ENCODE measurements at regions not wholly inside any gene's neighbourhood (a gene's known extent, or its start where the extent isn't known, plus 50 kb on each side); places are given as distances from the start of the nearest gene placed in this dataset.

DNA sequence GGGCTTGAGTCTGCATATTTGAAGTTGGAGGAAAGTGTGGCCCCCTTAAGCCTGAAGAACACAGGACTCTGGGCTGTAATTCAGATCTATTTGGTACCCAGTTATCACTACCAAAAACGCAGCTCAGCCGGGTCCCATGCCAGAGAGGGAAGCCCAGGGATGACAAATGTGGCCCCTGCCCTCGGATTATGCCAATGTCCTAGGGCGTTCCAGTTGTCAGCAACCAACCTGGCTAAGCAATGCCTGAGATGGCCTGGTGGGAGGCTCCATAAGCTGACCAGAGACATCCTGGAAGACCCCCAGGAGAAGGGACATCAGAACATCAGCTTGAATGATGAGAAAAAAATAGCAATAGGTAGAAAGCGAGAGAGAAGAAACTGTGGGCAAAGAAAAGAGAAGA is 79.6 kb upstream of the UQCRFS1 start:
- no peak for DNase-seq

DNA sequence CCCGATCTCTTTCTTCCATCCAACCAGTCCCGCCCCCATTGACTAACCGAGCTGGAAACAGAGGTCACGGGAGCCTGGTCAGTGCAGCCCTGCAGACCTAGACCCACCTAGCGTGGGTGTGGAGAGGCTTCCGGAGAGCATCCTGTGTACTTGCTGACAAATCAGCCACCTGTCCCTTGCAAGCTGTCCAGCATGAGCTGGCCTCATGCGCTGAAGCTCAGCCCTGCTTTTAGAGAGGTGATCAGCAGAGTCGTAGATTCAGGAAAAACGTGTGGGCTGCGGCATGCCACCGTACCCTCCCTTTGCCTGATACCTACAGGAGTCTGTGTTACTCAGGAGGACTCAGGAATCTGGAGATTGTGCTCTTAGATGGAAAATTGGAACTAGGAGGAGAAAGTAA is 80.3 kb upstream of the UQCRFS1 start:
- DNase-seq, result peak in 1 of 14 donors; percentile 24

DNA sequence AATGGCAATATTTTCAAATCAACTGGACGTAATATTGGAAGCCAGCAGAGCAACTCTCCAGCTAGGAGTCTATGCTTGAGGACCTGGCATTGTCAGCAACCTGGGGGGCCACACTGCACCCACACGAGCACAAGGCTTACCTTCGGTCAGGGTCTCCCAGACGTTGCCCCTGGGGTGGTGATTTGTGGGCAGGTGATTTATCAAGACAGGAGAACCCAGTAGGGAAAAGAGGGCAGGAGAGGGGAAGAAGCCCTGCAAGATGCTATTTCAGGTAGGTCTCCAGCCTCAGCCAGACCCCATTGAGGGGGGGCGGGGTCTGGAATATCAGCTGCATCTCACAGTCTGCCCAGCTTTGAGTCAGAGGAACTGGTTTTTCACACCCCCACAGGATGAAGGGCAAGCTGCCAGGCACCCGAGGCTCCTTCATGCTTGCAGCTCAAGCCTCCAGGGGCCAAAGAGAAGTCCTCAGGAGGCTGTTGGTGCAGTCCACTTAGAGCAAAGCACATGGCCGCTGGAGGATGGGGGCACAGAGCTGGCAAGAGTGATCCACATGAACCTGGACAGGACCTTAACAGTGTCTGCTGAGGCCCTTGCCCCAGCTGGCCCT is 80.9 kb upstream of the UQCRFS1 start:
- DNase-seq, result no peak

DNA sequence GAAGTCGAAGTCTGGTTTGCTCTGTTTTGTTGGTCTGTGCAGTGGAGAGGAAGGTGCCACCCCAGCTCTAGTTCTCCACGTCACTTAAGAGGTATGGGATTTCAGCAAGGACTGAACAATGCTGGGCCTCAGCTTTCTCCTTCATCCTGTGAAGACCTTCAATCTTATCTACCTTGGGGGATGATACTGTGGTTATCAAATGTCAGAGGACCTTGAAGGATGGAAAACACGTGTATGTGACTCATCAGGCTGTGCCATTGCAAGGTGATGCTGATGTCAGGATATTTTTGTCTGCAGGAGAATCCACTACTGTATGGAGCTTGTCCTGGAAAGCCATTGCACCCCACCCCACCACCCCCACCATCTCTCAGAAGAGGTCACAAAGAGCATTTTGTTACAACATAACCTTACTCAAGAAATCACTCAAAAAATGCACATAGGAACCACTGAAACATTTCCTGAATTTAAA is 81.4 kb upstream of the UQCRFS1 start:
- DNase-seq, result no peak

DNA sequence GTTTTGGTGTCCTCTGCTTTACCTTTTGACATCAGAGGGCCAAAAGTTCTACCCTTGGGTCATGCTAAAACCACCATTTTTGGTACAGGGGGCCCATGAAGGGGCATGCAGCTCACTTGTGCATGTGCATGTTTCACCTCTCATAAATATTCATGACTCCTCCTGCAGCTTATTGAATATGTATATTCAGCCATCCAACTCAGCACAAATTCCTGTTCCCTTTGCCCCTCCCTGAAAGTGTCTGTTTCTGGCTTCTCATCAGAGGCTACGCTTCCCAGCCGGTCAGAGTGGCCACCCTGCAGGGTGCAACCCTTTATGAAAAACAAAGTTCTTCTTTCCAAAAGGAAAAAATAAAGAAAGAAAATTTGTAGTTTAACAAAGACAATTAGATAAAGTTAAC is 82.3 kb upstream of the UQCRFS1 start:
- DNase-seq, result no peak

DNA sequence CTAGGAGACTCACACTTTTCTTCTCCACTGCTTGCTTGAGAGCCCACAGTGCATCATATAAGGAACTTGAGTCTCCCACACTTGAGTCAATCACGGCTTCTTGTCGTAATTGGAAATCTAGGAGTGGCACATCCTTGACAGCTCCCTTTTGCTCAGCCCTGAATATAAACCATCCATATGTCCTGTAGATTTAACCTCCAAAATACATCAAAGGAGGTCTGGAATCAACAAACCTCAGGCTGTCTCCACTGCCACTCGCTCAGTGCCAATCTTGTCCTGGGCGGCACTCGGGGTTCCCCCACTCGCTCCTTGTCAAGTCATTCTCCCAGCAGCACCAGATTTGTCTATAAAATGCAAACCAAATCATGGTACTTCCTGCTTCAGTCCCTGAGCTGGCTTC is 84.4 kb upstream of the UQCRFS1 start:
- DNase-seq, result no peak

DNA sequence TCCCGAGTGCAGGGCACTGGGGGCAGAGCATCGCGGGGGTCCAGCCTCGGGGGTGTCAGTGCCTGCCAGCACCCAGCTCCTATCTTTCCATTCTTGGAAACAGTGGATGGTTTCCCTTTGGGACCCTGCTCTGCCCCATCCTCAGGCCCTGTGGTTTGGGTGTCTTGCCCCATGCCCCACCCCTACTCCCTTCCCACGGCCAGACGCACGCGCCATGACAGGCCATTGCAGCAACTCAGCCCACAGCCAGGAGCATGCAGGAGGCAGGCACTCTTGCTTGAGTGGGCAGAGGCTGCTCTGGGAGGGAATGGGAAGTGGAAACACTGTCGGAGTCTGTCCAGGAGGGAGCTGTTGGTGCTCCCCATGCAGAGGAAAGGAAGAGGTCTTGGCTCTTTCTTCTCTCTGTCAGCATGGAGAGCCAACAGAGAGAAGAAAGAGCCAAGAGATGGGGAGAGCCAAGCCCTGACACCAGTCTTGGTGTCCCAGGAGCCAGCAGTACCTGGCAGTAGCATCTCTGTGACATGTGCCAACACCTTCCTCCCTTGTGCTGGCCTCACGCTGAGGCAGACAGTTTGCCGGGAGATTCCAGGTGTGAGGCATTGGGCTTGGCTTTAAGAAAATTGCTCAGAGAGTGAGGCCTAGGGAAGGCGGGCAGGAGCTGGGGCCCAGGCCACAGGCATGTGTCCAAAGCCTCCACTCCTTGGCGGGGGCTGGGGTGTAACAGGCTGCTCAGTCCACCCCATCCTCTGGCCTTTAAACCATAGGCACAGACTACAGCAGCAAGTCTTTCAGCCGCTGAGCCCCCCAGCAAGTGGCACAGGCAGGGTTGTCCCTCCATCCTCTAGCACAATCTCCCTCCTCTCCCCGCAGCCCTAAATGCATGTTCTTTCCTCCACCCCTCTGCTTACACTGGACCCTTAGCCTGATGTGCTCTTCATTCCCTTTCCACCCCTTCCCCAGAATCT is 86.7 kb upstream of the UQCRFS1 start:
- DNase-seq, result peak in 1 of 14 donors; percentile 47

DNA sequence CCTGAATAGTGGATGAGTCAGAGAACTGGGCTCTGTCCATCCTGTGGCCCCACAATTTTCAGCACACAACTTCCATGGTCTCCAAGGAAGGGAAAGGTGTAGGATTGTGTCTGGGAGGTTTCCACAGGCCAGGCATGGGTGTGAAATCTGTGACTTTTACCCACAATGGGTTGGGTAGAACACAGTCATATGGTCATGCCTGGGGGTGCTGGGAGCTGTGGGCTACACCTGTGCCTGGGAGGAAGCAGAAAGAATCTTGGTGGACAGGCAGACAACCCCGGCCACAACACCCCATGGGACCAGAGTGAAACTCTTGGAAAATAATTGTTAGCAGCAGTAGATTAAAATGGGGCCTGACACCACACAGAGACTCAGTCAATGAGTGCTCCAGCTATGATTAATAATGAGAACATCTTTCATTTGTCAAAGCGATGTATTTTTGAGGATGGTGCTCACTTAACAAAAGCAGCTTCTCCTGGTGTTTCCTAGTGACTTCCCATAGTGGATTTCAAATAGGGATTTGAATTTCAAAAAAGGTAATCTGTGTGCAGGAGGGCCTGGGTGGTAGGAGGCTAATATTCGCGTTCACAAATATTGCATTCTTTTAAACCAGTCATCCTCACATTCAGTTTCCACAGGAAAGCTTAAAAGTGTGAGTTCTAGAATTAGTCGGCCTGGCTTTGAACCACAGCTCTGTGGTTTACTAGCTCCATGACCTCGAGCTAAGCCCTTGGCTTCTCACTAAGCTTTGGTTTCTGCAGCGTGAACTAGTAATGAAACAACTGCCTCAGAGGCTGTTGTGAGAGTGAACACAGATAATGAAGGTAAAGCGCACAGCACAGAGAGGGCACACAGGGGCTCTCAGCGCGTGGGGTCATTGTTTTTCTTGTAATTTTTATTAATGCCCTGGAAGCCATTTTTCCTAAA is 89.3 kb upstream of the UQCRFS1 start:
- DNase-seq, result no peak

DNA sequence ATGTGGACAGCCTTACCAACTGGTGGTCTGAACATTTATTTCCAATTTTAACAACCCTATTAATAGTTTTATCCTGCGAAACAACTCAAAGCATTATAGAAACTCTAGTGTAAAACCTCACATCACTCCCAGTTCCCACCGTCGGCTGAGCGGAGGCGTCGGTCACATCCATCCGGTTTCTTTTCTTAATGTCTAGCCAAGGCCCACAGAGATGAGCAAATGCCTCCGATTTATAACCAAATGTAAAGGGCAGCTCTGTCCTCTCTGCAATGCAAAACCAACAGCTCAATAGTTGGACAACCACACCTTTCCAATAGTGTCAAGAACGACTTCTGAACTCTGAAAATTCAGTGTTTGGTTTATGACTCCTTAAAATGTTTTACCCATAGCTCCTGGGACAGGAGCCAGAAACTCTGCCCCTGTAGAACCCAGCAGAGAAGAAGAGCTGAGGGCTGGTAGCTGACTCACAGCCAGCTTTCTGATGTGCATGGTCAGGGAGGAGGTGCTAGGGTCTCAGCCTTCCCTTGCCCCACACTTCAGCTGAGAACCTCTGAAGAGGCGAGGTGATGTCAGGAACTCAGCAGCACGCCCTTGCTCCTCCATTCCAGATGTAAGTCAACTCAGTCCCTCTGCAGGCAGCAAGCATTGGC is 90.2 kb upstream of the UQCRFS1 start:
- no peak for DNase-seq

DNA sequence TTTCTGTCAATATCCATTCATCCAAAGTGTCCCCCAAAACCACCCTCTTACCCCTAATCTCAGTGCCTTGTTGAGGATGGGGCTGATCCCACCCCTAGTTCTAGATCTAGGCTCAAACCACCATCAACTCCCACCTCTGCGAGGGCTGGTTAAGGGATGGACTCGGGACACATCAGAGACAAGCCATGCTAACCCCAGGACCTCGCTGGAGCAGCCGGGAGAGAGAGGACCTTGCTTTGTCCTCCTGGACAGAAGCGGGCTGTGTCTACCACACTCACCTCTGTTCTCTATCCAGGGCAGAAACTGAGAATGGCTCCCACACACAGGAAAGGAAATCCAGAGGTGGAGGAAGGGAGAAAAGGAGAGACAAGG is 90.8 kb upstream of the UQCRFS1 start:
- DNase-seq, result no peak

DNA sequence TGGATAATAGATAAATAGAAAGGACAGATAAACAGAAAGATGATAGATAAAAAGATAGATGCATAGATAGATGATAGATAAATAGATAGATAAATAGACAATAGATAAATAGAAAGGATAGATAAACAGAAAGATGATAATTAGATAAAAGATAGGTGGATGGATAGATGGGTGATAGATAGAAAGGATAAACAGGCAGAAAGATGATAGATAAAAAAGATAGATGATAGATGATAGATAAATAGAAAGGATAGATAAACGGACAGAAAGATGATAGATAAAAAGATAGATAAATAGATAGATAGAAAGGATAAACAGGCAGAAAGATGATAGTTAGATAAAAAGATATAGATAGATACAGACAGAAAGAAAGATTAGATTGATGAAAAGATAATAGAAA is 92.3 kb upstream of the UQCRFS1 start:
- DNase-seq, result no peak

DNA sequence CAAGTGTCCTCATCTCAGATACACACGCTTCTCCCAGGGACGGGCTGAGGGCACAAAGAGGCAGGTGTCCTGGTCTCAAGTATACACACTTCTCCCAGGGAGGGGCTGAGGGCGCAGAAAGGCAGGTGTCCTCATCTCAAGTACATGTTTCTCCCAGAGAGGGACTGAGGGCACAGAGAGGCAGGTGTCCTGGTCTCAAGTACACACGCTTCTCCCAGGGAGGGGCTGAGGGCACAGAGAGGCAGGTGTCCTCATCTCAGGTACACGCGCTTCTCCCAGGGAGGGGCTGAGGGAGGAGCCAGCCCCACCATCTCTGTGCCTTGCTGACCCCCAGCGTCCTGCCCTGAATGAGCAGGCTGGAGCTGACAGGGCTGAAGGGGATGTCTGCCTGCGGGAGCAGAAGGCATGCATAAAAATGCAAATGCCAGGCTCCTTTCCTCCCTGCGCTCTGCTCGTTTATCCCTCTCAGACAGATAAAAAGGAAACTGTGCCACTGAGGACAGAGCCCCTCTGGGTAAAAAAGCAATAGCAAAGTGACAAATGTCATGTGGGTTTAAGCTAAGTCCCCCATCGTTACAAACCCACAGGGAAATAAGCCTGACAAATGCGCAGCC is 96.1 kb upstream of the UQCRFS1 start:
- DNase-seq, result peak in 1 of 14 donors; percentile 17

DNA sequence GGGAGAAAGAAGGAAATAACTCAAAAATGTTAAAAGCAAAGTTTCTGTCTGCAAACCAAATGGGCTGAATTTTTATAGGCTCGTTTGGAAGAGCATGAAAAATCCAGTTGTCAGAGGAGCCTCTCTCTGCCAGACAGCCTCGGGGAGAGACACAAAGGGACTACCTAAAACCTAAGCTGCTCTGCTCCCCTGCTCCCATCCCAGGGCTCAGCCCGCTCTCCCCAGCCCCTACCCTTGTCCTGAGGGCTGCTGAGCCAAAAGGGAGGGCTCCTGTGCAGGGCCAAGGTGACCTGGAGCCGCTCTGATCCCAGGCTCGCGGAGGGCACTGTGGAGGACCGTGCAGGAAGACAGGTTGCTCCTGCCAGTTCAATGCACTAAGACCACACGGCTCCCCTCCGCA is 96.7 kb upstream of the UQCRFS1 start:
- DNase-seq, result no peak

DNA sequence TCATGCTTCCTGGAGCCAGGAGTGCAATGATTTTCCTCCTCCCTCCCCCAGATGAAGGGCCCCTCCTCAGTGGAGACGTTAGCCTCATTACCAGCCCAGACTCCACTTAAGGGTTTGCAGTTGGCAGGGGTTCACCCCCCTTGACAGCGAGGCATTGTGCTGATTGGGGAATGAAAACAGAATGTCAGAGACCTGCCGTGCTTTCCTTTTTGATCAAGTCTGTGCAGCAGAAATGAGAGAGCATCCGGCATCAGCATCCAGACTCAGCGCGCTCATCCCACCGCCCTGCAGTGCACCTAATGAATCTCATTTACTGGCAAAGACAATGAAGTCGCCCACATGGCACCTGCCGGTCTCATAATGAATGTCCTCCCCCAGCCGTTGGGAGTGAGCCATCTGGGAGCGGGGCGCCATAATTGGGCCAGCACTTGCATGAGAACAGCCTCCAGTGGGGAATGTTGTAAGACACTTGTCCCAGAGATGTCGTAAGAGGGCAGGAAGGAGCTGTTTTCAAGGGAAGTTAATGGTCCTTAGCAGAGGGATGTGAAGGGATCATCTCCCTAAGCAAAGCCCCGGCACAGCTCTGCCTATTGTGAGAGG is 98.3 kb upstream of the UQCRFS1 start:
- DNase-seq, result peak in 5 of 14 donors; percentile 0 to 87 (median 12)

DNA sequence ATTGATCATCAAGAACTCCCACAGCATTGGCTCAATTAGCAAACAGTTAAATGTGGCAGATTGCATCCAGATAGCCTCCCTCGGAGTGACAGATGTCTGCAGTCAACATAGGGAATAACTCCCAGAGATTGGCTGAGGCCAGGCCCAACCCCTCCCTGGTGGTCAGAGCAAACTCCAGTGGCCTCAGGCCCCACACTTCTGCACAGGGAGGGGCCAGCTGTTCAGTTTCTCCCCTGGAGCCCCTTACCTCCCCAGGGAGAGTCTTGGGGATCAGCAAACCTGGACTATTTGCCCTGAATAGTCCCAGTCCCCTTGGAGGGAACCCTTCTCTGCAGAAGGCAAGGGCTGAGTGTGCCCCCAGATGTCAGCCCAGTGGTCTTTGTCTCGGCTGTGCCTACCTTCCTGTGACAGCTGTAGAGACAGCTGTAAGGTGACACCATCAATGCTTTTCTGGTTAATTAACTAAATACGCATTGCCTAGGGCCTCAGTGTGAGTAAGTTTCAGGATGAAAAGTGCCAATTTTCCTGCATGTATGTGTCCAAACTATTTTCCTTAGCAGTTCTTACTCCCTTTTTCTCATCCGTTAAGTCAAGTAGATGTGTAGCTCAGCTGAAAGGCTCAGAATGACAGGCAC is 102.7 kb upstream of the UQCRFS1 start:
- DNase-seq, result no peak

DNA sequence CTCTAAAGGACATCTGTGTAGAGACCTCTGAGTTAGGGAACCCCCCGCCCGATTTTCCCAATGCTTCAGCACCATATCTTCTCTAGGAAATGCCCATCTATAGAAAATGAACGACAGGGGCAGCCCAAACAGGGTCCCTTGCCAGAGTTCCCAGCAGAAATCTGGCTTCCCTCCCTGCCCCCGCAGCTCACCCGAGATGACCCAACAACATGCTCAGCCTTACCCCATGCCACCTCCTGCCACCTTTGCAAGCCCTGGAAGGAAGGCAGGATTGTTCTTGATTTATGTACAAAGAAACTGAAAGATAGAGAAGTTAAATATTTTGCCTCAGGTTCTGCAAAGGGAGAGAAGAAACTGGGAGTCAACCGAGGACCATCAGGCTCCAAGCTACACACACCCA is 105.6 kb upstream of the UQCRFS1 start:
- DNase-seq, result no peak

DNA sequence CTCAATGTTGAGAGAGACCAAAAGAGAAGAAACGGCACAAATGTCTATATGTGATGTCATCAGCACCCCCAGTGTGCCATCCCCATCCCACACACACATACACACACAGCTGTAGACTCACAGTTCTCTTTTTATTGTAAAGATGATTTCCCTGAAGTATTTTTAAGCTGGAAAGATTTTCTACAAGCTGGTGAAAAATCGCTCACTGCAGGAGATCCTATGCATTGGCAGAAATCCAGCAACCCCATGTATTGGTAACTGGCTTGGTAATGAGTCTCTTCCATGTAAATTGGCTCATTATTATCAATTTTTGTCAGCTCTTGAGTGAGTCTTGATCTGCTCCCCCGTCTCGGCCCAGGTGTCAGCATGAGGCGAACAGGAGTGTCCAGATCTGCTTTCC is 107.1 kb upstream of the UQCRFS1 start:
- no peak for DNase-seq

DNA sequence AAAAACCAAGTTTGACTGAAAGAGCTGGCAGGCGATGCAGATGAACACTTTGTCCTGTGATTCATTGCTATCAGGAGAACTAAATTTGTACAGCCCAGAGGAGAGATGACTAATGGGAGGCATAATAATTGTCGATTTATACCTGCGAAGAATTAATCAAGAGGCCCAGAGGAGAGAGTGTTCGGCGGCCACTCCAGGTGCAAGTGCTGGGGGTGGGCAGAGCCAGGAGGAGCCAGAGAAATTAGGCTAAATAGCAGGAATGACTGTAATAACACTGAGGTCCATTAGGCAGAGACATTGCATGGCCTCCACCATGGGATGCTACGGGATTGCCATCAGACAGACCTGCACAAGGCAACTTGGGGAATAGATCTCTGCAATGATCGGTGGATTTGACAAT is 107.7 kb upstream of the UQCRFS1 start:
- no peak for DNase-seq

DNA sequence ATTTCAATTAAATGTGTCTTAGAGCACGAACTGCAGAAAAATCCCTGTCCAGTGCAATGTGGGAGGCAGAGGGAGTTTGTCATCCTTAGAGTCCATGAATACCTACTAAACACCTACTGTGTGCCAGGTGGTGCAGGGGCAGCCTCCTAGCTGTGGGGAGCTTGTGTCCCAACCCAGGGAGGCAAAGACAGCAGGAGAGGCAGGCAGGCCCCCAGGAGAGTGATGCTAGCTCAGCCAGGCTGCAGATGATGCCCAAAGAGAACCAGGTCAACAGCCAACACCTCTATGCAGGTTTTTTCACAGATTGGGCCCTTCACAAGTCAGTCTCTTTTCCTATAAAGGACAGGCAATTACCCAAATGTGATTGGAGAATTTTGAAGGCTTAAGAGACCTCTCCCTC is 108.2 kb upstream of the UQCRFS1 start:
- DNase-seq, result no peak

DNA sequence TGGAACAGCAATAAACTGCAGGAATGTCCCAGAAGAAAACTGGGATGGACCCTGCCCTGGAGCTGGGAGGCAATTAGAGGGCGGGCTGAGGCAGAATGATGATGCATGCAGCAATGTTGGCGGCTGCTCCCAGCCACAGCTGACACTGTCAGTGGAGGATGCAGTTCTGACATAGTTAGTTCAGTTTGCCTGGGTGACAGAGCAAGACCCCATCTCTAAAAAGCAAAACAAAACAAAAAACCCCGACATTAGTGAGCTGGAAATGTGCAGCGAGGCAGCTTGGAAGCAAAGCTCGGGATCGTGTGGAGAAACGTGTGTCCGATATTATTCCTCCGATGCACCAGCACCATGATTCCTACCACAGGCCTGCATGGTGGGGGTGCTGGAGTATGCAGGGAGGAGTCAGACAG is 110.1 kb upstream of the UQCRFS1 start:
- no peak for DNase-seq

Data from C1 segment of cervical spinal cord (tissue), 14 donors.